GM12864 (cell line): ENCODE measurements at regions not wholly inside any gene's neighbourhood (a gene's known extent, or its start where the extent isn't known, plus 50 kb on each side); places are given as distances from the start of the nearest gene placed in this dataset.

Experiments used
- DNase-seq: peaks from one replicate; pipeline ENCODE4 v3.0.0-alpha.2; 2011; ENCODE audit warnings: low read depth
- H3K4me3 ChIP-seq: 2 replicates; pipeline ENCODE4 v1.5.1; 2011; ENCODE audit warnings: mild to moderate bottlenecking, low read depth, low read length, control low read depth
- CTCF ChIP-seq: IDR thresholded peaks from 2 replicates; pipeline ENCODE4 v1.5.1; 2011; ENCODE audit warnings: low read depth, mild to moderate bottlenecking, moderate library complexity, low read length, control low read depth, inconsistent platforms; ENCODE audit errors: missing control alignments

GRCh38 chr2:64793701-64794100 is 140.0 kb upstream of the SERTAD2 start:
- DNase-seq, result no peak
- no peak overlapping the region for H3K4me3 ChIP-seq
- TF ChIP-seq CTCF, result no peak

- H3K4me3 ChIP-seq, result no peak overlapping the region
- TF ChIP-seq CTCF, result no peak
- no peak for DNase-seq
Measured at GRCh38 chr2:64794426-64794995, 140.8 kb upstream of the SERTAD2 start.

- DNase-seq, result no peak
- no peak for TF ChIP-seq CTCF
- no peak overlapping the region for H3K4me3 ChIP-seq
Measured at GRCh38 chr2:64795024-64795592, 141.4 kb upstream of the SERTAD2 start.

- no peak for DNase-seq
- TF ChIP-seq CTCF, result no peak
- H3K4me3 ChIP-seq, result no peak overlapping the region
Measured at GRCh38 chr2:64796926-64797325, 143.2 kb upstream of the SERTAD2 start.

GRCh38 chr2:64797881-64798575 is 144.3 kb upstream of the SERTAD2 start:
- DNase-seq, result no peak
- no peak overlapping the region for H3K4me3 ChIP-seq
- no peak for TF ChIP-seq CTCF

GRCh38 chr2:64799592-64800252 is 146.0 kb upstream of the SERTAD2 start:
- H3K4me3 ChIP-seq, result no peak overlapping the region
- no peak for DNase-seq
- TF ChIP-seq CTCF, result no peak
